ENCODE measurements at regions not wholly inside any gene's neighbourhood (a gene's known extent, or its start where the extent isn't known, plus 50 kb on each side); places are given as distances from the start of the nearest gene placed in this dataset.

- no peak for DNase-seq (ENCODE audit: low spot score)
Measured at GRCh38 chr2:34102339-34102738, 503.2 kb upstream of the FAM98A start.

- no peak for DNase-seq (ENCODE audit: low spot score)
Measured at GRCh38 chr2:34099377-34099776, 500.3 kb upstream of the FAM98A start.

GRCh38 chr2:34098256-34098655 is 499.2 kb upstream of the FAM98A start:
- DNase-seq (ENCODE audit: low spot score), result no peak

- DNase-seq (ENCODE audit: low spot score), result peak; percentile 69
Measured at GRCh38 chr2:34096562-34097171, 497.6 kb upstream of the FAM98A start.

GRCh38 chr2:34093790-34094189 is 494.7 kb upstream of the FAM98A start:
- no peak for DNase-seq (ENCODE audit: low spot score)

GRCh38 chr2:34070196-34070595 is 471.1 kb upstream of the FAM98A start:
- DNase-seq (ENCODE audit: low spot score), result no peak

GRCh38 chr2:34069604-34070003 is 470.5 kb upstream of the FAM98A start:
- DNase-seq (ENCODE audit: low spot score), result no peak

GRCh38 chr2:34050413-34050812 is 451.3 kb upstream of the FAM98A start:
- no peak for DNase-seq (ENCODE audit: low spot score)

- DNase-seq (ENCODE audit: low spot score), result no peak
Measured at GRCh38 chr2:34045101-34045655, 446.1 kb upstream of the FAM98A start.

GRCh38 chr2:34037886-34038285 is 438.8 kb upstream of the FAM98A start:
- no peak for DNase-seq (ENCODE audit: low spot score)

- DNase-seq (ENCODE audit: low spot score), result no peak
Measured at GRCh38 chr2:34037157-34037556, 438.1 kb upstream of the FAM98A start.

GRCh38 chr2:34031097-34031496 is 432.0 kb upstream of the FAM98A start:
- DNase-seq (ENCODE audit: low spot score), result no peak

- no peak for DNase-seq (ENCODE audit: low spot score)
Measured at GRCh38 chr2:34030273-34030672, 431.2 kb upstream of the FAM98A start.

GRCh38 chr2:34029073-34029472 is 430.0 kb upstream of the FAM98A start:
- DNase-seq (ENCODE audit: low spot score), result no peak

GRCh38 chr2:34025196-34025595 is 426.1 kb upstream of the FAM98A start:
- DNase-seq (ENCODE audit: low spot score), result no peak

GRCh38 chr2:34012715-34013302 is 413.7 kb upstream of the FAM98A start:
- DNase-seq (ENCODE audit: low spot score), result peak; percentile 62

GRCh38 chr2:34011684-34012083 is 412.6 kb upstream of the FAM98A start:
- no peak for DNase-seq (ENCODE audit: low spot score)

GRCh38 chr2:34005901-34006300 is 406.8 kb upstream of the FAM98A start:
- no peak for DNase-seq (ENCODE audit: low spot score)

GRCh38 chr2:34004936-34005335 is 405.8 kb upstream of the FAM98A start:
- no peak for DNase-seq (ENCODE audit: low spot score)

GRCh38 chr2:34003795-34004194 is 404.7 kb upstream of the FAM98A start:
- no peak for DNase-seq (ENCODE audit: low spot score)

GRCh38 chr2:34001557-34001956 is 402.5 kb upstream of the FAM98A start:
- DNase-seq (ENCODE audit: low spot score), result no peak

- DNase-seq (ENCODE audit: low spot score), result no peak
Measured at GRCh38 chr2:33984131-33984530, 385.0 kb upstream of the FAM98A start.

GRCh38 chr2:33978471-33978870 is 379.4 kb upstream of the FAM98A start:
- no peak for DNase-seq (ENCODE audit: low spot score)

GRCh38 chr2:33975498-33975897 is 376.4 kb upstream of the FAM98A start:
- DNase-seq (ENCODE audit: low spot score), result no peak
